IPS DF 6.9 (cell line): ENCODE measurements at regions not wholly inside any gene's neighbourhood (a gene's known extent, or its start where the extent isn't known, plus 50 kb on each side); places are given as distances from the start of the nearest gene placed in this dataset.

Experiments
- DNase-seq: peaks from one replicate; pipeline ENCODE4 v3.0.0-alpha.2; 2013; ENCODE audit warnings: low read depth, low spot score
- H3K27ac ChIP-seq: one replicate; pipeline ENCODE4 v1.5.1; 2013; ENCODE audit warnings: low read length, control low read depth
- H3K27me3 ChIP-seq: 2 replicates; pipeline ENCODE4 v1.6.1; 2013; ENCODE audit warnings: mild to moderate bottlenecking, low read length; ENCODE audit not compliant: control insufficient read depth, insufficient read depth
- H3K36me3 ChIP-seq: 2 replicates; pipeline ENCODE4 v1.6.1; 2013; ENCODE audit warnings: low read length; ENCODE audit not compliant: control insufficient read depth, insufficient read depth
- H3K4me1 ChIP-seq: 2 replicates; pipeline ENCODE4 v1.6.1; 2013; ENCODE audit warnings: low read length; ENCODE audit not compliant: control insufficient read depth, insufficient read depth
- H3K4me3 ChIP-seq: 2 replicates; pipeline ENCODE4 v1.5.1; 2013; ENCODE audit warnings: mild to moderate bottlenecking, low read length
- H3K9me3 ChIP-seq: 2 replicates; pipeline ENCODE4 v1.6.1; 2013; ENCODE audit warnings: low read length, inconsistent platforms; ENCODE audit not compliant: control insufficient read depth, insufficient read depth
- WGBS: extraction: QIAGEN DNeasy Blood & Tissue Kit; methylation state at CpG from one replicate; pipeline ENCODE4 v1.1.7; 2013; ENCODE audit warnings: mixed read lengths, missing lambda C conversion rate; ENCODE audit not compliant: insufficient read length, insufficient coverage; 5-methylcytosine and 5-hydroxymethylcytosine counted together

GRCh38 chr10:123398756-123399155, 244.6 kb downstream of the BUB3 start:
- H3K9me3 ChIP-seq = no peaks in the 10 kb centered on the region; the same call in 1 of the 2 replicates
- no peak overlapping the region for H3K27ac ChIP-seq
- H3K27me3 ChIP-seq = no peaks in the 10 kb centered on the region
- no peak for DNase-seq
- no peak overlapping the region for H3K4me3 ChIP-seq
- no peaks in the 10 kb centered on the region; the same call in 1 of the 2 replicates for H3K4me1 ChIP-seq
- no peaks in the 10 kb centered on the region for H3K36me3 ChIP-seq

- H3K9me3 ChIP-seq = no peaks in the 10 kb centered on the region; the same call in 1 of the 2 replicates
- no CpG with 5 or more reads among the region's 12 CpGs for WGBS
These were observed 245.2 kb downstream of the BUB3 start for GRCh38 chr10:123399276-123399839.

GRCh38 chr10:123402021-123402420, 247.8 kb downstream of the BUB3 start:
- H3K4me1 ChIP-seq = no peaks in the 10 kb centered on the region; the same call in 1 of the 2 replicates
- H3K9me3 ChIP-seq = no peaks in the 10 kb centered on the region; the same call in 1 of the 2 replicates
- H3K36me3 ChIP-seq = no peaks in the 10 kb centered on the region
- H3K4me3 ChIP-seq = no peak overlapping the region
- WGBS = no CpG with 5 or more reads among the region's 3 CpGs
- no peaks in the 10 kb centered on the region for H3K27me3 ChIP-seq
- no peak overlapping the region for H3K27ac ChIP-seq
- no peak for DNase-seq

More at GRCh38 chr10:123399276-123399839, 245.2 kb downstream of the BUB3 start:
- Histone ChIP-seq H3K27ac (no peak overlapping the region), H3K4me3 (no peak overlapping the region), H3K27me3 (no peaks in the 10 kb centered on the region), H3K4me1 (no peaks in the 10 kb centered on the region; the same call in 1 of the 2 replicates), H3K36me3 (no peaks in the 10 kb centered on the region)
- DNase-seq = no peak

GRCh38 chr10:123402656-123403055, 248.5 kb downstream of the BUB3 start:
- Histone ChIP-seq H3K27ac (no peak overlapping the region), H3K4me1 (no peaks in the 10 kb centered on the region; the same call in 1 of the 2 replicates), H3K9me3 (no peaks in the 10 kb centered on the region; the same call in 1 of the 2 replicates), H3K4me3 (no peak overlapping the region), H3K36me3 (no peaks in the 10 kb centered on the region), H3K27me3 (no peaks in the 10 kb centered on the region)
- DNase-seq = no peak
- no CpG with 5 or more reads among the region's 5 CpGs for WGBS

GRCh38 chr10:123404357-123404756, 250.2 kb downstream of the BUB3 start:
- H3K4me3 ChIP-seq = no peak overlapping the region
- no peaks in the 10 kb centered on the region; the same call in 1 of the 2 replicates for H3K9me3 ChIP-seq
- DNase-seq = no peak
- no peak overlapping the region for H3K27ac ChIP-seq
- H3K4me1 ChIP-seq = no peaks in the 10 kb centered on the region; the same call in 1 of the 2 replicates
- no peaks in the 10 kb centered on the region for H3K36me3 ChIP-seq
- H3K27me3 ChIP-seq = no peaks in the 10 kb centered on the region
- WGBS = no CpG with 5 or more reads among the region's 1 CpG

GRCh38 chr10:123408660-123409059, 254.5 kb downstream of the BUB3 start:
- Histone ChIP-seq H3K4me3 (no peak overlapping the region), H3K36me3 (no peaks in the 10 kb centered on the region), H3K4me1 (no peaks in the 10 kb centered on the region), H3K27me3 (no peaks in the 10 kb centered on the region), H3K27ac (no peak overlapping the region), H3K9me3 (no peaks in the 10 kb centered on the region; the same call in 1 of the 2 replicates)
- no CpG with 5 or more reads among the region's 3 CpGs for WGBS
- DNase-seq = no peak

- H3K4me1 ChIP-seq = no peaks in the 10 kb centered on the region
- no peaks in the 10 kb centered on the region for H3K27me3 ChIP-seq
- no peaks in the 10 kb centered on the region for H3K36me3 ChIP-seq
- no peaks in the 10 kb centered on the region; the same call in 1 of the 2 replicates for H3K9me3 ChIP-seq
- no CpG with 5 or more reads among the region's 3 CpGs for WGBS
- no peak overlapping the region for H3K27ac ChIP-seq
- no peak for DNase-seq
- no peak overlapping the region for H3K4me3 ChIP-seq
These were observed 255.2 kb downstream of the BUB3 start for GRCh38 chr10:123409426-123409825.

- WGBS = no CpG with 5 or more reads among the region's 6 CpGs
- Histone ChIP-seq H3K4me1 (no peaks in the 10 kb centered on the region), H3K9me3 (no peaks in the 10 kb centered on the region; the same call in 1 of the 2 replicates), H3K27me3 (no peaks in the 10 kb centered on the region), H3K27ac (no peak overlapping the region), H3K4me3 (no peak overlapping the region), H3K36me3 (no peaks in the 10 kb centered on the region)
- no peak for DNase-seq
These were observed 255.7 kb downstream of the BUB3 start for GRCh38 chr10:123409884-123410283.

- DNase-seq = no peak
These were observed 252.8 kb upstream of the GPR26 start for GRCh38 chr10:123413353-123413752.

GRCh38 chr10:123415523-123415922, 250.6 kb upstream of the GPR26 start:
- no peak overlapping the region for H3K4me3 ChIP-seq

More at GRCh38 chr10:123413353-123413752, 252.8 kb upstream of the GPR26 start:
- Histone ChIP-seq H3K4me3 (no peak overlapping the region), H3K4me1 (no peaks in the 10 kb centered on the region), H3K9me3 (no peaks in the 10 kb centered on the region), H3K27me3 (no peaks in the 10 kb centered on the region), H3K36me3 (no peaks in the 10 kb centered on the region), H3K27ac (no peak overlapping the region)
- WGBS = no CpG with 5 or more reads among the region's 2 CpGs

GRCh38 chr10:123417414-123417813, 248.7 kb upstream of the GPR26 start:
- Histone ChIP-seq H3K36me3 (no peaks in the 10 kb centered on the region), H3K4me3 (no peak overlapping the region), H3K27ac (no peak overlapping the region), H3K4me1 (no peaks in the 10 kb centered on the region), H3K27me3 (no peaks in the 10 kb centered on the region), H3K9me3 (no peaks in the 10 kb centered on the region)
- DNase-seq = no peak
- no CpG with 5 or more reads among the region's 2 CpGs for WGBS

More at GRCh38 chr10:123415523-123415922, 250.6 kb upstream of the GPR26 start:
- Histone ChIP-seq H3K4me1 (no peaks in the 10 kb centered on the region), H3K27me3 (no peaks in the 10 kb centered on the region), H3K9me3 (no peaks in the 10 kb centered on the region), H3K27ac (no peak overlapping the region), H3K36me3 (no peaks in the 10 kb centered on the region)
- no peak for DNase-seq
- no CpG with 5 or more reads among the region's 4 CpGs for WGBS
